ENCODE measurements at regions not wholly inside any gene's neighbourhood (a gene's known extent, or its start where the extent isn't known, plus 50 kb on each side); places are given as distances from the start of the nearest gene placed in this dataset.

GRCh38 chr3:175977968-175978752 lies 1119.0 kb downstream of the NAALADL2 start:
- ChIA-PET POLR2A (no interaction called here), CTCF (no interaction called here)
- no peak for TF ChIP-seq CTCF (IDR thresholded peaks at IDR 0.05; ENCODE audit: control extremely low read depth, extremely low read depth, low read depth, missing control alignments)
- no peak for DNase-seq (ENCODE audit: extremely low spot score)

- ChIA-PET CTCF (interaction anchor here (1.4 kb wide), 1 partner anchor 13 kb away, joined by 3 read pairs; no protein-coding TSS in a partner anchor), POLR2A (no interaction called here)
- no peak for TF ChIP-seq CTCF (IDR thresholded peaks at IDR 0.05; ENCODE audit: control extremely low read depth, extremely low read depth, low read depth, missing control alignments)
Observed at GRCh38 chr3:175969456-175969855, 1110.3 kb downstream of the NAALADL2 start.

GRCh38 chr3:175965036-175965435 lies 1105.9 kb downstream of the NAALADL2 start:
- no peak for TF ChIP-seq CTCF (IDR thresholded peaks at IDR 0.05; ENCODE audit: control extremely low read depth, extremely low read depth, low read depth, missing control alignments)
- POLR2A ChIA-PET = no interaction called here
- CTCF ChIA-PET = no interaction called here
- DNase-seq (ENCODE audit: extremely low spot score) = no peak

More at GRCh38 chr3:175969456-175969855, 1110.3 kb downstream of the NAALADL2 start:
- DNase-seq (ENCODE audit: extremely low spot score) = no peak

- DNase-seq (ENCODE audit: extremely low spot score) = no peak
- ChIA-PET POLR2A (no interaction called here), CTCF (no interaction called here)
- TF ChIP-seq CTCF (IDR thresholded peaks at IDR 0.05; ENCODE audit: control extremely low read depth, extremely low read depth, low read depth, missing control alignments) = no peak
Observed at GRCh38 chr3:175957427-175957826, 1098.3 kb downstream of the NAALADL2 start.

- ChIA-PET CTCF (no interaction called here), POLR2A (no interaction called here)
- no peak for TF ChIP-seq CTCF (IDR thresholded peaks at IDR 0.05; ENCODE audit: control extremely low read depth, extremely low read depth, low read depth, missing control alignments)
- no peak for DNase-seq (ENCODE audit: extremely low spot score)
Observed at GRCh38 chr3:175956964-175957363, 1097.8 kb downstream of the NAALADL2 start.

GRCh38 chr3:175951047-175951694 lies 1092.0 kb downstream of the NAALADL2 start:
- no peak for DNase-seq (ENCODE audit: extremely low spot score)
- POLR2A ChIA-PET = no interaction called here
- no peak for TF ChIP-seq CTCF (IDR thresholded peaks at IDR 0.05; ENCODE audit: control extremely low read depth, extremely low read depth, low read depth, missing control alignments)
- CTCF ChIA-PET = interaction anchor here (1.5 kb wide), 1 partner anchor 11 kb away, joined by 5 read pairs; no protein-coding TSS in a partner anchor
